ENCODE measurements at regions not wholly inside any gene's neighbourhood (a gene's known extent, or its start where the extent isn't known, plus 50 kb on each side); places are given as distances from the start of the nearest gene placed in this dataset.

- TF ChIP-seq POLR2A (IDR thresholded peaks at IDR 0.05; ENCODE audit: low read length), result no peak
- no peak for TF ChIP-seq GATA1 (IDR thresholded peaks at IDR 0.05; ENCODE audit: low read depth, low read length)
Observed at GRCh38 chr10:88221010-88221973, 357.9 kb downstream of the PTEN start.

Data from erythroblast (primary cell).